ENCODE measurements at regions not wholly inside any gene's neighbourhood (a gene's known extent, or its start where the extent isn't known, plus 50 kb on each side); places are given as distances from the start of the nearest gene placed in this dataset.

DNA sequence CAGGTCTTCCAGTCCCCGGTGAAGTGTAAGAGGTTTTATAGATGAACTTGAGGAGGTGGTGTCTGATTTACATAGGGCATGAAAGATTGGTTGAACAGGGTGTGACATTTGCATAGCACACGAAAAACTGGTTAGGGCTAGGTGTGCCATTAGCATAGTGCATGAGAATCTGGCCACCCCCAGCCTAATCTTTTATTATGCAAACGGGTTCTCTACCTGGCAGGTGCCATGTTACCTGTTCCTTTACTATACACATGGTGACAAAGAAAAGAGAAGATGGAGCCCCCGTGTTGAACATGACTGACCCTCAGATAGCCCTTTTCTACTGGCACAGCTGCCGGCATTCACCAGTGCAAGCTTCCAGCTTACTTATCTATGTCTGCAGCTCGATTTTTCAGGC is 71.0 kb downstream of the UCHL1 start:
- POLR2A ChIA-PET = no interaction called here
- in situ Hi-C loops (cut with HindIII; ENCODE audit: low pct_unique_long_range_greater_than_20kb, low sequenced_read_pairs) = no loop called here

DNA sequence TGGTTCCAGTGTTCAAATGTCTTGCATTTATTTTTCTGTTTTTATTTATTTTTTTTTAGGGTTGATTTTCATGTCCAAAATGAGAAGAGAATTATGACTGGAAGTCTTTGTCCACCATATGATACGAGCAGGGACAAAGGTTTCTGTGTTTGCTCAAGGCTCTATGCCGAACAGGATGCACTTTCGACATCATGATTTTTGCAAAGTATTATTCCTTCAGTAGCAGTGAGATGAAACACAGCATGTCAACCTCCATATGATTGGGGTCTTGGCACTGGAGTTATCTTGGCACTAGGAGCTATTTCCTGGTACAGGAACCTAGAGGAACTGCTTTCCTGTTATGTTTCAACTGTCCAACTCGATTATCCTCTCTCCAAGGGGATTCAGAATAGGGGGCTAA is 72.6 kb downstream of the UCHL1 start:
- ChIA-PET CTCF (no interaction called here), POLR2A (no interaction called here)
- ATAC-seq (no peak), DNase-seq (ENCODE audit: low read depth, low spot score) (no peak)
- Histone ChIP-seq H3K4me3 (ENCODE audit: low read depth in 2 of 2, low read length in 2 of 2) (no peak overlapping the region), H3K4me1 (ENCODE audit: control insufficient read depth, insufficient read depth, low read length) (no peaks in the 10 kb centered on the region), H3K27me3 (ENCODE audit: control insufficient read depth, insufficient read depth, low read length) (no peaks in the 10 kb centered on the region), H3K9me3 (ENCODE audit: control insufficient read depth, insufficient read depth, low read depth, low read length) (no peaks in the 10 kb centered on the region), H3K36me3 (ENCODE audit: control insufficient read depth, insufficient read depth, low read length) (no peaks in the 10 kb centered on the region), H3K27ac (ENCODE audit: low read length) (no peak overlapping the region)
- TF ChIP-seq TCF7L2 (IDR thresholded peaks at IDR 0.05; ENCODE audit: low read depth, low read length) = no peak
- TF ChIP-seq SIN3A (IDR thresholded peaks at IDR 0.05; ENCODE audit: borderline replicate concordance, insufficient read depth, low read depth, low read length) = no peak
- TF ChIP-seq POLR2AphosphoS5 (IDR thresholded peaks at IDR 0.05; ENCODE audit: low read depth, low read length) = no peak
- no peak for TF ChIP-seq CTCF (IDR thresholded peaks at IDR 0.05)
- TF ChIP-seq REST (IDR thresholded peaks at IDR 0.05; ENCODE audit: insufficient read depth in 1 of 2, low read depth in 2 of 2, low read length in 1 of 2) = no peak
- intact Hi-C loops (cut with micrococcal nuclease; ENCODE audit: unreplicated experiment) = no loop called here
- in situ Hi-C loops (cut with HindIII; ENCODE audit: low pct_unique_long_range_greater_than_20kb, low sequenced_read_pairs) = no loop called here
- no TSS peak for BruUV-seq (replicated peaks)

More for the DNA sequence above, 71.0 kb downstream of the UCHL1 start:
- H3K4me3 ChIP-seq (ENCODE audit: low read depth in 2 of 2, low read length in 2 of 2) = no peak overlapping the region
- DNase-seq (ENCODE audit: low read depth, low spot score) (no peak), ATAC-seq (no peak)
- intact Hi-C loops (cut with micrococcal nuclease; ENCODE audit: unreplicated experiment) = no loop called here
- CTCF ChIA-PET = no interaction called here
- no peak for TF ChIP-seq TCF7L2 (IDR thresholded peaks at IDR 0.05; ENCODE audit: low read depth, low read length)
- no peak for TF ChIP-seq CTCF (IDR thresholded peaks at IDR 0.05)
- BruUV-seq (replicated peaks) = no TSS peak
- no peaks in the 10 kb centered on the region for H3K36me3 ChIP-seq (ENCODE audit: control insufficient read depth, insufficient read depth, low read length)
- no peaks in the 10 kb centered on the region for H3K9me3 ChIP-seq (ENCODE audit: control insufficient read depth, insufficient read depth, low read depth, low read length)
- H3K27ac ChIP-seq (ENCODE audit: low read length) = no peak overlapping the region
- H3K27me3 ChIP-seq (ENCODE audit: control insufficient read depth, insufficient read depth, low read length) = no peaks in the 10 kb centered on the region
- no peaks in the 10 kb centered on the region for H3K4me1 ChIP-seq (ENCODE audit: control insufficient read depth, insufficient read depth, low read length)

GRCh38 chr4:41331224-41331623 is 74.5 kb downstream of the UCHL1 start:
- H3K9me3 ChIP-seq (ENCODE audit: control insufficient read depth, insufficient read depth, low read depth, low read length) = no peaks in the 10 kb centered on the region
- H3K27ac ChIP-seq (ENCODE audit: low read length) = no peak overlapping the region
- no peak overlapping the region for H3K4me3 ChIP-seq (ENCODE audit: low read depth in 2 of 2, low read length in 2 of 2)
- TF ChIP-seq POLR2AphosphoS5 (IDR thresholded peaks at IDR 0.05; ENCODE audit: low read depth, low read length) (no peak), CTCF (IDR thresholded peaks at IDR 0.05) (no peak), SIN3A (IDR thresholded peaks at IDR 0.05; ENCODE audit: borderline replicate concordance, insufficient read depth, low read depth, low read length) (no peak), TCF7L2 (IDR thresholded peaks at IDR 0.05; ENCODE audit: low read depth, low read length) (no peak), REST (IDR thresholded peaks at IDR 0.05; ENCODE audit: insufficient read depth in 1 of 2, low read depth in 2 of 2, low read length in 1 of 2) (no peak)
- BruUV-seq (replicated peaks) = no TSS peak
- DNase-seq (ENCODE audit: low read depth, low spot score) = no peak
- H3K27me3 ChIP-seq (ENCODE audit: control insufficient read depth, insufficient read depth, low read length) = no peaks in the 10 kb centered on the region
- in situ Hi-C loops (cut with HindIII; ENCODE audit: low pct_unique_long_range_greater_than_20kb, low sequenced_read_pairs) = no loop called here
- no peaks in the 10 kb centered on the region for H3K36me3 ChIP-seq (ENCODE audit: control insufficient read depth, insufficient read depth, low read length)
- ChIA-PET POLR2A (no interaction called here), CTCF (no interaction called here)
- intact Hi-C loops (cut with micrococcal nuclease; ENCODE audit: unreplicated experiment) = no loop called here
- ATAC-seq = no peak
- H3K4me1 ChIP-seq (ENCODE audit: control insufficient read depth, insufficient read depth, low read length) = no peaks in the 10 kb centered on the region

All from Panc1 (cell line).